ENCODE measurements at regions not wholly inside any gene's neighbourhood (a gene's known extent, or its start where the extent isn't known, plus 50 kb on each side); places are given as distances from the start of the nearest gene placed in this dataset.
"Not testable (repeated sequence)": the region's sequence is repeated elsewhere in the genome, so short reads cannot be mapped to it uniquely, and the experiment has no call there.

DNA sequence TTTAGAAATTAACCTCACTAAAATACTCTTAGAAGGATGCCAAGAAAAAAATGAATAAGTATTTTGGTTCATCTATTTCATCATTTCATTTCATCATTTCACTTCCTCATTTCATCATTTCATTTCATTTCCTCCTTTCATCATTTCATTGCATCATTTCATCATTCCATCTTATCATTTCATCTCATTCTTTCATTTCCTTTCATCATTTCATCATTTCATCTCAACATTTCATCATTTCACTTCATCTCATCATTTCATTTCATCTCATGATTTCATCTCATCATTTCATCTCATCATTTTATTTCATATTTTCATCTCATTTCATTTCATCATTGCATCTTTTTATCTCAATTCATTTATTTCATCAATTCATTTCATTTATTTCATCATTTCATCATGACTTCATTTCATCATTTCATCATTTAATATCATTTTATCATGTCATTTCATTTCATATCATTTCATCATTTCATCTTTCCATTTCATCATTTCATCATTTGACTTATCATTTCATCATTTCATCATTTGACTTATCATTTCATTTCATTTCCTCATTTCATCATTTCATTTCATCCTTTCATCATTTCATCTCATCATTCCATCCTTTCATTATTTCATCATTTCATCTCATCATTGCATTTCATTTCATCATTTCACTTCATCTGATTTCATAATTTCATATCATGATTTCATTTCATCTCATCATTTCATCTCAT, 129.9 kb downstream of the ZNF92 start:
- no peaks in the 10 kb centered on the region for H3K4me1 ChIP-seq (replicated peaks)
- H3K4me3 ChIP-seq = no peak overlapping the region
- no peak for DNase-seq (ENCODE audit: low read depth in 1 of 2, low spot score in 2 of 2)
- no peak overlapping the region for H3K27ac ChIP-seq
- H3K27me3 ChIP-seq (replicated peaks) = no peaks in the 10 kb centered on the region
- no peaks in the 10 kb centered on the region for H3K36me3 ChIP-seq
- no peaks in the 10 kb centered on the region for H3K9me3 ChIP-seq (replicated peaks)

DNA sequence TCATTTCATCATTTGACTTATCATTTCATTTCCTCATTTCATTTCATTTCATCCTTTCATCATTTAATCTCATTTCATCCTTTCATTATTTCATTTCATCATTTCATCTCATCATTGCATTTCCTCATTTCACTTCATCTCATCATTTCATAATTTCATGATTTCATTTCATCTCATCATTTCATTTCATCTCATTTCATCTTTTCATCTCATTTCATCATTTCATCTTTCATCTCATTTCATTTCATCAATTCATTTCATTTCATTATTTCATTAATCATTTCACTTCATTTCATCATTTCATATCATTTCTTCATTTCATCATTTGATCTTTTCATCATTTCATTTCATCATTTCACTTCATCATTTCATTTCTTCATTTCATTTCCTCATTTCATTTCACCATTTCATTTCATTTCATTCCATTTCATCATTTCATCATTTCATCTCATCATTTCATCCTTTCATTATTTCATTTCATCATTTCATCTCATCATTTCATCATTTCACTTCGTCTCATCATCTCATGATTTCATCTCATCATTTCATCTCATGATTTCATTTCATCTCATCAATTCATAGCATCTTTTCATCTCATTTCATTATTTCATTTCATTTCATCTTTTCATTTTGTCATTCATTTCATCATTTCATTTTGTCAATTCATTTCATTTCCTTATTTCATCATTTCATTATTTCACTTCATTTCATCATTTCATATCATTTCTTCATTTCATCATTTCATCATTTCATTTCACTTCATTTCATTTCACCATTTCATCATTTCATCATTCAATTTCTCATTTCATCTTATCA, 131.1 kb downstream of the ZNF92 start:
- not testable (repeated sequence) for H3K9me3 ChIP-seq (replicated peaks); DNase-seq (ENCODE audit: low read depth in 1 of 2, low spot score in 2 of 2); H3K36me3 ChIP-seq; H3K4me3 ChIP-seq; H3K27me3 ChIP-seq (replicated peaks); H3K4me1 ChIP-seq (replicated peaks); H3K27ac ChIP-seq

DNA sequence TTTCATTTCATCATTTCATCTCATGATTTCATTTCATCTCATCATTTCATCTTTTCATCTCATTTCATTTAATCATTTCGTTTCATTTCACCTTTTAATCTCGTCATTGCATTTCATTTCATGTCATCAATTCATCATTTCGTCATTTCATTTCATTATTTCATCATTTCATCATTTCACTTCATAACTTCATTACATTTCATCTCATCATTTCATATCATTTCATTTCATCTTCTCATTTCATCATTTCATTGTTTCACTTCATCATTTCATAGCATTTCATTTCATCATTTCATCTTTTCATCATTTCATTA, 131.6 kb downstream of the ZNF92 start:
- not testable (repeated sequence) for H3K4me1 ChIP-seq (replicated peaks); DNase-seq (ENCODE audit: low read depth in 1 of 2, low spot score in 2 of 2); H3K27me3 ChIP-seq (replicated peaks)

DNA sequence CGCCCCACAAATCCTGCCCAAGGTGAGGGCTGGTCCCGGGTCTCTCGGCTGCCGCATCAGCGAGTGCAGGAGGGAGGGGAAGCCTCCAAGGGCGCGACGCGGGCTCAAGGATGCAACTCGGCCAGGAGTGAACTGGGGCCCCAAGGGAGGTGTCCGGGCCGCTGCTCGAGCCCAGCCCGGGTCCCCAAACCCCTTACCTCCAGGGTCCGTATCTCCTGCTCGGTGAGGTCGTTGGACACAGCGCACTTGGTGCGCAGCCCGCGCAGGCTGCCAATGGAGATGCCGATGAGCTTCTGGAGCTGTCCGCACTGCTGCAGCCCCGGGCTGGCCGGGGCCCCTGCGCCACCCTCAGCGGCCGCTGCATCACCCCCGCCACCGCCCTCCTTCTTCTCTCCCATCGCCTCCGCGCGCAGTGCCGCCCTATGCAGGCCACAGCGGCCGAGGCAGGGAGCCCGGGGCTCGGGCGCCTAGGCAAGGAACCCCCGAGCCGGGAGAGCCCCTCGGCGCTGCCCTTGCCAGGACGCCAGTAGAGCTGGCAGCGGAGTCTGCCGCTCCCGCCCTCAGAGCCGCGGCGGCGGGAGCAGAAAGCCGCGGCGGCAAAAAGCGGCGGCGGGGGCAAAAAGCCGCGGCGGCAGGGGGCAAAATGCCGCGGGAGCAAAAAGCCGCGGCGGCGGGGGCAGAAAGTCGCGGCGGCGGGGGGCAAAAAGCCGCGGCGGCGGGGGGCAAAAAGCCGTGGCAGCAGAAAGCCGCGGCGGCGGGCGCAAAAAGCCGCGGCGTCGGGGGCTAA, 135.1 kb downstream of the ZNF92 start:
- Histone ChIP-seq H3K4me3 (peak overlapping the region; percentile 25), H3K27me3 (replicated peaks) (peaks cover 14% of the 10 kb centered on the region)
- not testable (repeated sequence) for H3K4me1 ChIP-seq (replicated peaks); H3K36me3 ChIP-seq; DNase-seq (ENCODE audit: low read depth in 1 of 2, low spot score in 2 of 2); H3K27ac ChIP-seq; H3K9me3 ChIP-seq (replicated peaks)

More for the DNA sequence above, 131.6 kb downstream of the ZNF92 start:
- not testable (repeated sequence) for H3K9me3 ChIP-seq (replicated peaks); H3K27ac ChIP-seq; H3K36me3 ChIP-seq; H3K4me3 ChIP-seq

DNA sequence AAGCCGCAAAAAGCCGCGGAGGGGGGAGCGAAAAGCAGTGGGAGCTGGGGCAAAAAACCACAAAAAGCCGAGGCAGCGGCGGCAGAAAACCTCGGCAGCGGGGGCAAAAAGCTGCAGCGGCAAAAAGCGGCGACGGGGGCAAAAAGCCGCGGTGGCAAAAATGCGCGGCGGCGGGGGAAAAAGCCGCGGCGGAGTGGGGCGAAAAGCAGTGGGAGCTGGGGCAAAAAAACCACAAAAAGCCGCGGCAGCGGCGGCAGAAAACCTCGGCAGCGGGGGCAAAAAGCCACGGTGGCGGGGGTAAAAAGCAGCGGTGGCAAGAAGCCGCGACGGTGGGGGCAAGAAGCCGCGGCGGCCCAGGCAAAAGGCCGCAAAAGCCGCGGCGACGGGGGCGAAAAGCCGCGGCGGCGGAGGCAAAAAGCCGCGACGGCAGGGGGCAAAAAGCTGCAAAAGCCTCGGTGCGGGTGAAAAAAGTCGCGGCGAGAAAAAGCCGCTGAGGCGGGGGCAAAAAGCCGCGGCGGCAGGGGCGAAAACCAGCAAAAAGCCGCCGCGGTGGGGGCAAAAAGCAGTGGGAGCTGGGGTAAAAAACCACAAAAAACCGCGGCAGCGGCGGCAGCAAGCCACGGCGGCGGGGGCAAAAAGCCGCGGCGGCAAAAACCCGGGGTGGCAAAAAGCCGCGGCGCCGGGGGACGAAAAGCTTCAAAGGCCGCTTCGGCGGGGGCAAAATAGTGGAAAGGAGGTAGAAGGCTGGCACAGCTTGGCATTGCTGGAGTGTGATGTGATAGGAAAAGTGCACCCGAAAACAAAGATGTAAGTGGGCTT, 135.9 kb downstream of the ZNF92 start:
- H3K4me3 ChIP-seq = peak overlapping the region; percentile 25
- peak in 1 of 2 experiments; percentile 12 for DNase-seq (ENCODE audit: low read depth in 1 of 2, low spot score in 2 of 2)
- no peaks in the 10 kb centered on the region for H3K9me3 ChIP-seq (replicated peaks)
- peaks cover 3% of the 10 kb centered on the region; the same call in 1 of the 2 replicates for H3K4me1 ChIP-seq (replicated peaks)
- no peaks in the 10 kb centered on the region for H3K36me3 ChIP-seq
- H3K27me3 ChIP-seq (replicated peaks) = peaks cover 14% of the 10 kb centered on the region
- no peak overlapping the region for H3K27ac ChIP-seq

DNA sequence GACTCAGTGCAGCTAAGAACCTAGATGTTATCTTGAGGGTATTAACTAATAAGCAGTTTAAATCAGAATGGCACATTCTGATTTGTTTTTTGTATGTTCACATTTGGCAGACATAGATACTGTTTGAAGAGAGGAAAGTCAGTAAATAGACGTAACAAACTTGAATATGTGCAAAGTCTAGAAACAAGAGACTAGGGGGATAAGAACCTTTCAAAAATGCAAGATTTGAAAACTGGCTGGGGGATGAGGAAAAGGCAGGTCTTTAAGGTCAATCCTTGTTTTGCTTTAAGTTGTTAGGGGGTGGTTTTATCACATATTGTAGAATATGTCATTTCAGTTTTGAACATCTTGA, 136.5 kb downstream of the ZNF92 start:
- H3K27me3 ChIP-seq (replicated peaks) = peaks cover 14% of the 10 kb centered on the region
- DNase-seq (ENCODE audit: low read depth in 1 of 2, low spot score in 2 of 2) = peak in 1 of 2 experiments; percentile 5
- not testable (repeated sequence) for H3K4me1 ChIP-seq (replicated peaks); H3K9me3 ChIP-seq (replicated peaks); H3K27ac ChIP-seq; H3K4me3 ChIP-seq; H3K36me3 ChIP-seq

DNA sequence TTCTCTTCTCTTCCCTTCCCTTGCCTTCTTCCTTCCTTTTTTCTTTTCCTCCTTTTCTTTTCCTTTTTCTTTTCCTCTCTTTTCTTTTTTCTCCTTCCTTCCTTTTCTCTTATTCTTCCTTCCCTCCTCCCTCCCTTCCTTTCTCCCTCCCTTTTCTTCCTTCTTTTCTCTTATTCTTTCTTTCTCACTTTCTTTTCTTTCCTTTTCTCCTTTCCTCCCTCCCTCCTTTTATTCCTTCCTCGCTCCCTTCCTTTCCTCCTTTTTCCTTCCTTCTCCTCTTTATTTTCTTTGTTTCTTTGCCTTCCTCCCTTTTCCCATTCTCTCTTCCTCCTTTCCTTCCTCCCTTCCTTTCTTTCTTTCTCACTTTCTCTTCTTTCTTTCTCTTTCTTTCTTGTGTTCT, 146.1 kb downstream of the ZNF92 start:
- not testable (repeated sequence) for H3K4me3 ChIP-seq; H3K36me3 ChIP-seq; DNase-seq (ENCODE audit: low read depth in 1 of 2, low spot score in 2 of 2); H3K4me1 ChIP-seq (replicated peaks); H3K9me3 ChIP-seq (replicated peaks); H3K27ac ChIP-seq; H3K27me3 ChIP-seq (replicated peaks)

DNA sequence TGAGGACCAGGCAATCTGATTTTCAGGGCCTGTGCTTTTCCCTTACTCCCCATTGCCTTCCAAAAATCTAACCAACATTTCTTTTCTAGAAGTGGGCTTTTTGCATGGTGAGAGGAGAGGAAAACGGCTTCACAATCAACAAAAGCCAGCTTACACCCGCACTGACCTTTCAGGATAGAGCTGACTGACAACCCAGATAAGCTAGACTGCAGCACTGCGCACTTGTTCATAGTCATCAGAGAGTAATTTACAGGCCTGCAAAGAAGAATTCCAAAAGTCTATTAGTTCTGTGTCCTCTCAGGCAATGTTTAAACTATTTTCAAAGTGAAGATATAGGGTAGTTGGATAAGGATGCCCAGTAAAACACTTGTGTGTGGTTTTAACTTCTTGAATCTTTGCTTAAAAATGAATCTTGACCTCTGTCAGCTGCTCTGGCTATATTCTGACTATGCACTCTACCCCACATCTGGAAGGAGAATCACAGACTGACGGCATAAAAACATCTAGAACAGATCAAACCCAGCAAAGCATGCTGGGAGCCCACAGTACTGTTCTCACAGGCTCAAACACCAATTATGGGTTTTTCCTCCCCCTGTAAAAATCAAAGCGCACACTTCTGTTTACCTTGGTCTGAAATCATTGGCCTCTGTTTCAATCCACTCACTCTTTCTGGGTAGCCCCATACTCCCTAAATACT, 172.0 kb downstream of the ZNF92 start:
- H3K27me3 ChIP-seq (replicated peaks); H3K4me3 ChIP-seq; H3K9me3 ChIP-seq (replicated peaks); H3K36me3 ChIP-seq; DNase-seq (ENCODE audit: low read depth in 1 of 2, low spot score in 2 of 2); H3K4me1 ChIP-seq (replicated peaks); H3K27ac ChIP-seq: not testable (repeated sequence)

DNA sequence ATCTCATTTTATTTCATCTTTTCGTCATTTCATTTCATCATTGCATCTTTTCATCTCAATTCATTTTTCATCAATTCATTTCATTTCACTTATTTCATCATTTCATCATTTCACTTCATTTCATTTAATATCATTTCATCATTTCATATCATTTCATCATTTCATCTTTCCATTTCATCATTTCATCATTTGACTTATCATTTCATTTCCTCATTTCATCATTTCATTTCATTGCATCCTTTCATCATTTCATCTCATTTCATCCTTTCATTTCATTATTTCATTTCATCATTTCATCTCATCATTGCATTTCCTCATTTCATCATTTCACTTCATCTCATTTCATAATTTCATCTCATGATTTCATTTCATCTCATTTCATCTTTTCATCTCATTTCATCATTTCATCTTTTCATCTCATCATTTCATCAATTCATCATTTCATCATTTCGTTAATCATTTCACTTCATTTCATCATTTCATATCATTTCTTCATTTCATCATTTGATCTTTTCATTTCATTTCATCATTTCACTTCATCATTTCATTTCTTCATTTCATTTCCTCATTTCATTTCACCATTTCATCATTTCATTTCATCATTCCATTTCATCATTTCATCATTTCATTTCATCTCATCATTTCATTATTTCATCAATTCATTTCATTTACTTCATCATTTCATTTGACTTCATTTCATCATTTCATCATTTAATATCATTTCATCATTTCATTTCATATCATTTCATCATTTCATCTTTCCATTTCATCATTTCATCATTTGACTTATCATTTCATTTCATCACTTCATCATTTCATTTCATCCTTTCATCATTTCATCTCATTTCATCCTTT, 176.2 kb downstream of the ZNF92 start:
- H3K4me3 ChIP-seq; H3K36me3 ChIP-seq; H3K9me3 ChIP-seq (replicated peaks); H3K4me1 ChIP-seq (replicated peaks); H3K27ac ChIP-seq; H3K27me3 ChIP-seq (replicated peaks); DNase-seq (ENCODE audit: low read depth in 1 of 2, low spot score in 2 of 2): not testable (repeated sequence)

DNA sequence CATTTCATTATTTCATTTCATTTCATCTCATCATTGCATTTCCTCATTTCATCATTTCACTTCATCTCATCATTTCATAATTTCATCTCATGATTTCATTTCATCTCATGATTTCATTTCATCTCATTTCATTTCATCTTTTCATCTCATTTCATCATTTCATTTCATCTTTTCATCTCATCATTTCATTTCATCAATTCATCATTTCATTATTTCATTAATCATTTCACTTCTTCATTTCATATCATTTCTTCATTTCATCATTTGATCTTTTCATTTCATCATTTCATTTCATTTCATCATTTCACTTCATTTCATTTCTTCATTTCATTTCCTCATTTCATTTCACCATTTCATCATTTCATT, 176.8 kb downstream of the ZNF92 start:
- not testable (repeated sequence) for H3K4me3 ChIP-seq; H3K27me3 ChIP-seq (replicated peaks); H3K4me1 ChIP-seq (replicated peaks); H3K27ac ChIP-seq; H3K9me3 ChIP-seq (replicated peaks); DNase-seq (ENCODE audit: low read depth in 1 of 2, low spot score in 2 of 2); H3K36me3 ChIP-seq

DNA sequence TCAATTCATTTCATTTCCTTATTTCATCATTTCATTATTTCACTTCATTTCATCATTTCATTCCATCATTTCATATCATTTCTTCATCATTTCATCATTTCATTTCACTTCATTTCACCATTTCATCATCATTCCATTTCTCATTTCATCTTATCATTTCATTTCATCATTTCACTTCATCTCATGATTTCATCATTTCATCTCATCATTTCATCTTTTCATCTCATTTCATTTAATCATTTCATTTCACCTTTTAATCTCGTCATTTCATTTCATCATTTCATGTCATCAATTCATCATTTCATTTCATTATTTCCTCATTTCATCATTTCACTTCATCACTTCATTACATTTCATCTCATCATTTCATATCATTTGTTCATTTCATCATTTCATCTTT, 177.4 kb downstream of the ZNF92 start:
- H3K27ac ChIP-seq; H3K36me3 ChIP-seq; H3K27me3 ChIP-seq (replicated peaks); H3K4me1 ChIP-seq (replicated peaks); H3K4me3 ChIP-seq; DNase-seq (ENCODE audit: low read depth in 1 of 2, low spot score in 2 of 2); H3K9me3 ChIP-seq (replicated peaks): not testable (repeated sequence)

DNA sequence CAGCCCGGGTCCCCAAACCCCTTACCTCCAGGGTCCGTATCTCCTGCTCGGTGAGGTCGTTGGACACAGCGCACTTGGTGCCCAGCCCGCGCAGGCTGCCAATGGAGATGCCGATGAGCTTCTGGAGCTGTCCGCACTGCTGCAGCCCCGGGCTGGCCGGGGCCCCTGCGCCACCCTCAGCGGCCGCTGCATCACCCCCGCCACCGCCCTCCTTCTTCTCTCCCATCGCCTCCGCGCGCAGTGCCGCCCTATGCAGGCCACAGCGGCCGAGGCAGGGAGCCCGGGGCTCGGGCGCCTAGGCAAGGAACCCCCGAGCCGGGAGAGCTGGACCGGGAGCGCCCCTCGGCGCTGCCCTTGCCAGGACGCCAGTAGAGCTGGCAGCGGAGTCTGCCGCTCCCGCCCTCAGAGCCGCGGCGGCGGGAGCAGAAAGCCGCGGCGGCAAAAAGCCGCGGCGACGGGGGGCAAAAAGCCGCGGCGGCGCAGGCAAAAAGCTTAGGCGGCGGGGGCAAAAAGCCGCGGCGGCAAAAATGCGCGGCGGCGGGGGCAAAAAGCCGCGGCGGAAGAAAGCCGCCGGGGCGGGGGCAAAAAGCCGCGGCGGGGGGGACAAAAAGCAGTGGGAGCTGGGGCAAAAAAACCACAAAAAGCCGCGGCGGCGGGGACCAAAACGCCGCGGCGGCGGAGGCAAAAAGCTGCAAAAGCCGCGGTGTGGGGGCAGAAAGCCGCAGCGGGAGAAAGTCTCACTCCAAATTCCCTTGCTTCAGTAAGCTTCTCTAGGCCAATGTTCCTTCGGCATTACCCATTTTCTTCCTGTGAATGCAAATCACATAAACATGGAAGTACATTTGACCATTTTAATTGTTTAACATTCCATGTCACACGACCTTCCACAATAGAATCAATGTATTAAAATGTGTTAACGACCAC, 181.2 kb downstream of the ZNF92 start:
- H3K4me1 ChIP-seq (replicated peaks); H3K4me3 ChIP-seq; H3K27me3 ChIP-seq (replicated peaks); H3K9me3 ChIP-seq (replicated peaks); DNase-seq (ENCODE audit: low read depth in 1 of 2, low spot score in 2 of 2); H3K27ac ChIP-seq; H3K36me3 ChIP-seq: not testable (repeated sequence)

Measured in SJSA1 (cell line).